Endothelial cell of umbilical vein (primary cell): ENCODE measurements at regions not wholly inside any gene's neighbourhood (a gene's known extent, or its start where the extent isn't known, plus 50 kb on each side); places are given as distances from the start of the nearest gene placed in this dataset.

Experiments used
- BruUV-seq: library from RNA; stranded (reverse); fragments of 400-500 nt; replicated peaks from 2 replicates; lab custom pipeline; 2021; lab: Mats Ljungman, UMichigan
- CTCF ChIA-PET: fragments of 300-600, 350-600 bp; sonication (Branson Sonifier 250); formaldehyde crosslinking; loops from one replicate; lab custom pipeline; 2021; ENCODE audit warnings: antibody characterized with exemption, inconsistent platforms; lab: Charles Lee
- POLR2A ChIA-PET: fragments of 300-600, 350-600 bp; sonication (Branson Sonifier 250); formaldehyde crosslinking; loops from one replicate; lab custom pipeline; 2021; ENCODE audit warnings: antibody characterized with exemption, inconsistent platforms; lab: Charles Lee
- DNase-seq: peaks from one replicate; pipeline ENCODE4 v3.0.0-alpha.2; 2011; ENCODE audit warnings: low read depth, low spot score
- FAIRE-seq: peaks from 2 replicates; lab custom pipeline; 2011; peaks lifted over from hg19 to GRCh38; lab: Jason Lieb, UNC
- H2AFZ ChIP-seq: 2 replicates; pipeline ENCODE4 v1.6.0; 2012; ENCODE audit warnings: low read depth, low read length, control low read depth, inconsistent platforms
- H3K27ac ChIP-seq: 2 replicates; pipeline ENCODE4 v1.5.1; 2011; ENCODE audit warnings: low read depth, mild to moderate bottlenecking, control low read depth, low read length, moderate library complexity; ENCODE audit not compliant: insufficient read depth
- H3K27me3 ChIP-seq, 2 experiments: 2 replicates each; pipeline versions ENCODE4 v1.6.0 to v1.6.1; 2011; ENCODE audit warnings: low read length in 2 of 2, mixed read lengths in 1 of 2; ENCODE audit not compliant: control insufficient read depth in 2 of 2, insufficient read depth in 2 of 2
- H3K36me3 ChIP-seq, 2 experiments: 2 replicates in 1 of 2; 3 replicates in 1 of 2; pipeline ENCODE4 v1.5.1; 2011; ENCODE audit warnings: low read length in 2 of 2, mild to moderate bottlenecking in 1 of 2, moderate library complexity in 1 of 2; ENCODE audit not compliant: control insufficient read depth in 2 of 2, insufficient read depth in 2 of 2; ENCODE audit errors: extremely low read depth in 1 of 2
- H3K4me1 ChIP-seq: 3 replicates; pipeline ENCODE4 v1.5.1; 2011; ENCODE audit warnings: mild to moderate bottlenecking, low read length; ENCODE audit not compliant: control insufficient read depth, insufficient read depth; ENCODE audit errors: extremely low read depth
- H3K4me2 ChIP-seq: 2 replicates; pipeline ENCODE4 v1.6.1; 2011; ENCODE audit warnings: low read length, control low read depth, mixed read lengths; ENCODE audit not compliant: insufficient read depth
- H3K4me3 ChIP-seq, 3 experiments: fragments of 200-600 bp in 1 of 3; sonication (generic), shearing (Covaris generic) in 1 of 3; replicated peaks in 1 of 3; 2 replicates each; pipeline ENCODE4 v1.5.1; 2011 to 2016; ENCODE audit warnings: control low read depth in 3 of 3, low read length in 3 of 3, mild to moderate bottlenecking in 2 of 3, inconsistent platforms in 1 of 3, low read depth in 1 of 3, moderate library complexity in 1 of 3; ENCODE audit not compliant: insufficient read depth in 1 of 3
- H3K79me2 ChIP-seq: 2 replicates; pipeline ENCODE4 v1.6.0; 2012; ENCODE audit warnings: low read length, inconsistent platforms; ENCODE audit not compliant: control insufficient read depth, insufficient read depth
- H3K9ac ChIP-seq: replicated peaks from 2 replicates; pipeline ENCODE3; 2011; ENCODE audit warnings: low read length, control low read depth; ENCODE audit not compliant: insufficient read depth; ENCODE audit errors: extremely low read depth
- H3K9me1 ChIP-seq: replicated peaks from 3 replicates; pipeline ENCODE4 v1.6.0; 2011; ENCODE audit warnings: mild to moderate bottlenecking, low read length; ENCODE audit not compliant: control insufficient read depth, insufficient read depth; ENCODE audit errors: extremely low read depth
- H3K9me3 ChIP-seq: replicated peaks from 2 replicates; pipeline ENCODE4 v1.5.1; 2012; ENCODE audit warnings: low read length, inconsistent platforms; ENCODE audit not compliant: control insufficient read depth, insufficient read depth
- H4K20me1 ChIP-seq: replicated peaks from 2 replicates; pipeline ENCODE3; 2011; ENCODE audit warnings: mild to moderate bottlenecking, low read length; ENCODE audit not compliant: control insufficient read depth, insufficient read depth; ENCODE audit errors: extremely low read depth
- EZH2 ChIP-seq: IDR thresholded peaks from 2 replicates; pipeline ENCODE4 v1.6.1; 2012; ENCODE audit warnings: borderline replicate concordance, low read depth, mild to moderate bottlenecking, moderate library complexity, low read length, inconsistent platforms; ENCODE audit not compliant: severe bottlenecking
- FOS ChIP-seq: IDR thresholded peaks from 2 replicates; pipeline ENCODE4 v1.6.1; 2011; ENCODE audit warnings: mild to moderate bottlenecking, low read length, moderate library complexity, borderline replicate concordance; ENCODE audit not compliant: insufficient read depth
- GATA2 ChIP-seq: IDR thresholded peaks from 2 replicates; pipeline ENCODE4 v1.7.0; 2011; ENCODE audit warnings: low read depth, mild to moderate bottlenecking, moderate library complexity, mixed read lengths, low read length; ENCODE audit not compliant: insufficient read length, insufficient read depth
- JUN ChIP-seq: IDR thresholded peaks from 2 replicates; pipeline ENCODE4 v1.6.1; 2011; ENCODE audit warnings: borderline replicate concordance, low read depth; ENCODE audit not compliant: insufficient read length, insufficient read depth
- MAX ChIP-seq: IDR thresholded peaks from 2 replicates; pipeline ENCODE4 v1.6.1; 2011; ENCODE audit not compliant: insufficient read depth, insufficient read length
- MYC ChIP-seq: IDR thresholded peaks from one replicate; pipeline ENCODE4 v1.6.1; 2011; ENCODE audit warnings: mild to moderate bottlenecking, low read depth, low read length
- POLR2A ChIP-seq: IDR thresholded peaks from 2 replicates; pipeline ENCODE4 v1.6.1; 2012; ENCODE audit warnings: low read depth, mild to moderate bottlenecking, control low read depth, low read length
- POLR2AphosphoS5 ChIP-seq: IDR thresholded peaks from 2 replicates; pipeline ENCODE4 v1.6.1; 2012; ENCODE audit warnings: low read depth, mild to moderate bottlenecking, control low read depth, low read length, moderate library complexity; ENCODE audit not compliant: insufficient read depth
- dilution Hi-C: fragments of 300-500 bp; cut with MboI; formaldehyde crosslinking; loops from one replicate; pipeline ENCODE4 v1.15.0; 2019; ENCODE audit warnings: low sequenced_read_pairs; ENCODE audit not compliant: extremely low pct_ligation_motif_present
- intact Hi-C: fragments of 100-400 bp; cut with micrococcal nuclease; formaldehyde crosslinking; loops from one replicate; pipeline ENCODE4 v1.10.0; 2022
- TF ChIP-seq, protein P1 (sequence below), 2 donors: IDR thresholded peaks; 1 replicate in 1 of 2; 2 replicates in 1 of 2; pipeline ENCODE4 v1.5.1; 2011; ENCODE audit warnings: low read length in 2 of 2, mild to moderate bottlenecking in 2 of 2, moderate library complexity in 2 of 2, control low read depth in 1 of 2, inconsistent platforms in 1 of 2, low read depth in 1 of 2; ENCODE audit not compliant: insufficient read depth in 1 of 2; ENCODE audit errors: extremely low read depth in 1 of 2

DNA sequence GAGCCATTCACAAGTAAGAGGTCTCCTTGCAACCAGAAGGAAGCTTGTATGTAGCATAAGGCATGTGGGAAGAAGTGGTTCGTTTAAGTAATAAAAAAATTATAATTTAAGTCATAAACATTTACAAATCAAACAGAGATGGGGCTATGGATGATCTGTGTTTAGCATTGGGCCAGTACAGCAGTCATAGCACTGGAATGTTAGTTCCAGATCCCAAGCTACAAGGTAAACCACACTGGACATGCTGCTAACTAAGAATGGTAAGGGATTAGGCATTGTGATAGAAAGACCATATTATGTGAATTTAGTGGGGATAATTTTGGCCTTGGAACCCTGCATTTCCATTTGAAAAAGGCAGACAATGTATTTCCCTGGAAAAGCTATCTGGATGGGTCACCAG, 170.4 kb upstream of the KCNN2 start:
- POLR2A ChIA-PET = no interaction called here
- BruUV-seq = no TSS peak
- H3K9me3 ChIP-seq = no peaks in the 10 kb centered on the region
- no peaks in the 10 kb centered on the region for H3K9me1 ChIP-seq
- dilution Hi-C loops = no loop called here
- H2AFZ ChIP-seq = no peak overlapping the region
- no peak for TF ChIP-seq POLR2A
- TF ChIP-seq GATA2 = no peak
- TF ChIP-seq, protein P1, sequence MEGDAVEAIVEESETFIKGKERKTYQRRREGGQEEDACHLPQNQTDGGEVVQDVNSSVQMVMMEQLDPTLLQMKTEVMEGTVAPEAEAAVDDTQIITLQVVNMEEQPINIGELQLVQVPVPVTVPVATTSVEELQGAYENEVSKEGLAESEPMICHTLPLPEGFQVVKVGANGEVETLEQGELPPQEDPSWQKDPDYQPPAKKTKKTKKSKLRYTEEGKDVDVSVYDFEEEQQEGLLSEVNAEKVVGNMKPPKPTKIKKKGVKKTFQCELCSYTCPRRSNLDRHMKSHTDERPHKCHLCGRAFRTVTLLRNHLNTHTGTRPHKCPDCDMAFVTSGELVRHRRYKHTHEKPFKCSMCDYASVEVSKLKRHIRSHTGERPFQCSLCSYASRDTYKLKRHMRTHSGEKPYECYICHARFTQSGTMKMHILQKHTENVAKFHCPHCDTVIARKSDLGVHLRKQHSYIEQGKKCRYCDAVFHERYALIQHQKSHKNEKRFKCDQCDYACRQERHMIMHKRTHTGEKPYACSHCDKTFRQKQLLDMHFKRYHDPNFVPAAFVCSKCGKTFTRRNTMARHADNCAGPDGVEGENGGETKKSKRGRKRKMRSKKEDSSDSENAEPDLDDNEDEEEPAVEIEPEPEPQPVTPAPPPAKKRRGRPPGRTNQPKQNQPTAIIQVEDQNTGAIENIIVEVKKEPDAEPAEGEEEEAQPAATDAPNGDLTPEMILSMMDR (IDR thresholded peaks at IDR 0.05; ENCODE audit: extremely low read depth in 1 of 2, insufficient read depth in 1 of 2, low read depth in 1 of 2, low read length in 2 of 2) = no peak
- TF ChIP-seq EZH2 = no peak
- TF ChIP-seq FOS = no peak
- TF ChIP-seq JUN = no peak
- TF ChIP-seq MYC = no peak
- no peak for TF ChIP-seq POLR2AphosphoS5
- TF ChIP-seq MAX = no peak
- H3K4me3 ChIP-seq = no peak overlapping the region
- H3K27me3 ChIP-seq = no peaks in the 10 kb centered on the region
- no peaks in the 10 kb centered on the region for H3K36me3 ChIP-seq
- no peaks in the 10 kb centered on the region for H3K79me2 ChIP-seq
- H3K27ac ChIP-seq = no peak overlapping the region
- H3K9ac ChIP-seq = no peak overlapping the region
- CTCF ChIA-PET = interaction anchor here (0.8 kb wide), 1 partner anchor 15 kb away, joined by 4 read pairs; no protein-coding TSS in a partner anchor
- H3K4me1 ChIP-seq = no peaks in the 10 kb centered on the region
- DNase-seq = no peak
- H3K4me2 ChIP-seq = no peak overlapping the region
- no peaks in the 10 kb centered on the region for H4K20me1 ChIP-seq
- intact Hi-C loops = no loop called here
- no peak for FAIRE-seq
